GM19351 (cell line): ENCODE measurements at regions not wholly inside any gene's neighbourhood (a gene's known extent, or its start where the extent isn't known, plus 50 kb on each side); places are given as distances from the start of the nearest gene placed in this dataset.
"Not testable (repeated sequence)": the region's sequence is repeated elsewhere in the genome, so short reads cannot be mapped to it uniquely, and the experiment has no call there.

ENCODE experiments used
- ATAC-seq: cut with Tn5 transposase; IDR thresholded peaks from one replicate; pipeline ENCODE4 v1.9.1; 2021; ENCODE audit warnings: mild to moderate bottlenecking, moderate library complexity; ENCODE audit not compliant: unreplicated experiment

DNA sequence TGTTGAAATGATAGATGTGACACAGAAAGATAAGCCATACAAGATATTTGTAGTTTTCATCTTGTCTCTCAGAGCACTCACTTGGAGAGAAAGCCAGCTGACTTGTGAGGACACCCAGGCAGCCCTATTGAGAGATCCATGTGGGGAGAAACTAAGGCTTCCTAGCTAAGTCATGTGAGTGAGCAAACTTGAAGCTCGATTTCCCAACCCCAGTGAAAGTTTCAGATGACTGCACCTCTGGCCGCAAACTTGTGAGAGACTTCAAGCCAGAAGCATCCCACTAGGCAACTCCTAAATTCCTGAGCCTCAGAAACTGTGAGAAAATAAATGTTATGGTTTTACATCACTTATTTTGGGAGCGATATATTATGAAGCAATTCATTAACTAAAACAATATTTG is 832.3 kb downstream of the LTN1 start:
- ATAC-seq, result no peak

DNA sequence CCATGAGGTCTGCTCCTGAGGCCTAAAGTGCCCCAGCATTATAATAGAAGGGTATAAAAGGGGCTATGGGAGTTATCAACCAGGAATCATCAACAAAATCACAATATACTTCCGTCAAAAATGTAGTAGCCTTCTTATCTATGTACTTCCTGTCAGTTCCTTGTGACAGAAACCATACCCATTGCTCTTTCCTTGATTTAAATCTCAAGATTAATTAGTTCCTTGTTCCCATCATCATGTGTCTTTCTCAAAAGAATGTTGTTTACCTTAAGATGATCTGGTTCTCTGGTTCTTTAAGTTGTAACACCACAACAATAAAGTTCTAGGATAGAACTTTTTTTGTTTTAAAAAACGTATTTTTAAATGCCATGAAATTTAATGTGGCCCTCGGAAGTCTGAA is 833.3 kb downstream of the LTN1 start:
- ATAC-seq, result no peak

DNA sequence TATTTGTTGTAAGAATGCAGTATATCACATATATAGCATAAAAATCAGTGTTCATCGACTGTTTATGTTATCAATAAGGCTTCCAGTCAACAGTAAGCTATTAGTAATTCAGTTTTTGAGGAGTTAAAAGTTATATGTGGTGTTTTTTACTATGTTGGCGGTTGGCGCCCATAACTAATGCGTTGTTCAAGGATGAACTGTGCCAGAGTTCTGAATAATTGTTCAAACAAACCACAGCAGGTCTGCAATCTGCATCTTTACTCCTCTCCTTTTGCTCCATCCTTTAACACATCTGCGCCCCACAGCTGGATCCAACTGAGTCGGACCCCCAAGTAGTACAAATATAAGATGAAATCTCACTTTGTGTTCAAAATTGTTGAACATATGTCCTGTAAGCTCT is 836.1 kb downstream of the LTN1 start:
- no peak for ATAC-seq

DNA sequence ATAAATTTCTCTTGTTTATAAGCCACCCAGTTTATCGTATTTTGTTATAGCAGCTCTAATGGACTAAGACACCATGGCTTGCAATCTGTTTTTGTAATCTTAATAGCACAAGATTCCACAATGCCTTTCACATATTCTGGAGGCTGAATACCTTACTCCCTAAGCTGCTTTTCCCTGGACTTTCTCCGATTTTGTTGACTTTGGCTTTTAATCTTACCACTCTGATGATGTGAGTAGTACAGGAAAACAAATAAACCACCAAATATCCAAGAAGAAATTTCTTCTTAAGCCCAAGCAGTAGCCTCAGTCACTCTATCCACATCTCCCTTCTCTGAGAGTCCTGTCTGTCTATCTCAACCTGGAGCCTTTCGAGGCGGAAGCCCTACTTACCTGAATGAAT is 838.6 kb downstream of the LTN1 start:
- ATAC-seq, result no peak

DNA sequence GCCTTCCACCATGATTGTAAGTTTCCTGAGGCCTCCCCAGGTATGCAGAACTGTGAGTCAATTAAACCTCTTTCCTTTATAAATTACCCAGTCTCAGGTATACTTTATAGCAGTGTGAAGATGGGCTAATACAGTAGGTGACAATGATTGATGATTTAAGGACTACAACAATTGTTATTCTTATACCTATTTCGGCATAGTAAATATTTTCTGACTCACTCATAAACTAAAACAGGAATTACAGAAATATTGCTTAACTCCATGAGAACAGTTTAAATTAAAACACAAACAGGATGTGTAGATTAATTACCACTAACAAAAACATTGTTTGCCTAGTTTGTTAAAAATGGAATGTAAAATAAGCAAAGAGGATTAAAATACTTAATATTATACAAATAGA is 839.9 kb downstream of the LTN1 start:
- ATAC-seq, result no peak

DNA sequence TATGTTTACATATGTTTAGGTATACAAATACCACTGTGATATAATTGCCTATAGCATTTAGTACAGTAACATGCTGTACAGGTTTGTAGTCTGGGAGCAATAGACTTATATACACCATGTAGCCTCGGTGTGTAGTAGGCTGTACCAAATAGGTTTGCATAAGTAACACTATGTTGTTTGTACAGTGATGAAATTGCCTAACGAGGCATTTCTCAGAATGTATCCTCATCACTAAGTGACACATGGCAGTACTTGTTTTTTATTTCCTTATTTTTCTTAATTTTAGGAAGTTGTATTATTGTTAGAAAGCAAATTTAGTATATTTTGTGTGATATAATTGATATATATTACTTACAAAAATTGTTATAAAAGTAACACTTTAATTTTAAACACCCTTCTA is 840.9 kb downstream of the LTN1 start:
- ATAC-seq, result no peak

DNA sequence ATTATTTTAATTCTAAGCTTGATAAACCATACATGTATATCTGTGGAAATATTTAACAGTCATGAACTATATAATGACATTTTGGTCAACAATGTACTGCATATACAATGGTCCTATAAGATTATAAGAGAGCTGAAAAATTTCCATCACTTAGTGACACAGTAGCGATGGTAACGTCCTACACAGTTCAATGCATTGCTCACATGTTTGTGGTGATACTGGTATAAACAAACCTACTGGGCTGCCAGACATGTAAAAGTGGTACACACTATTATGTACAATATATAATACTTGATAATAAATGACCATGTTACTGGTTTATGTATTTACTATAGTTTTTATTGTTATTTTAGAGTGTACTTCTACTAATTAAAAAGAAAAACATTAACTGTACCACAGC is 841.9 kb downstream of the LTN1 start:
- no peak for ATAC-seq

DNA sequence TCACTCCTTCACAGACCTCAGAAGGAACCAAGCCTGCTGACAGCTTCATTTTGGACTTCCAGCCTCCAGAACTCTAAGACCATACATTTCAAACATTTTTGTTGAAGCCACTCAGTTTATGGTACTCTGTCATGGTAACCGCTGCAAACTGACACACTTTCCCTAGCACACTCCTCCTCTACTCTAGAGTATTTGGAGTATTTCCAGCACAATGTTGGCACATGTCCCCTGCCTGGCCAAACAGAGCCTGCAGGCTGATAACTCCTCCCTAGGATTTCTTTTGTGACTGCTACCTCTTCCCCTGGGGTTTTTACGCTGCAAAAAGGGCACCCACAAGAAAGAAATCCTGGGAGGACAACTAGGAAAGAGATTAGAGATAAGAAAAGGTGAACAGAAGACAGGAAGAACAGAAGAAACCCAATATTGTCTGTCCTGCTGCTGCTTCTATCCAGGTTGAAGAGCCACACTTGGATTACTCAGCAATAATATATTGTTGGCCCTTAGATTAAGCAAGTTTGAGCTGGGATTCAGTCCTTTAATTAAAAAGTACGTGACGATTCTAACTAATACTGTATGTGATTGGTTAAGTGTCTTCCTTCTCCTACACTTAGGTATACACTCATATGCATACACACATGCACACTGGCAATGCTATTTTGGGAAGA is 844.1 kb downstream of the LTN1 start:
- no peak for ATAC-seq

DNA sequence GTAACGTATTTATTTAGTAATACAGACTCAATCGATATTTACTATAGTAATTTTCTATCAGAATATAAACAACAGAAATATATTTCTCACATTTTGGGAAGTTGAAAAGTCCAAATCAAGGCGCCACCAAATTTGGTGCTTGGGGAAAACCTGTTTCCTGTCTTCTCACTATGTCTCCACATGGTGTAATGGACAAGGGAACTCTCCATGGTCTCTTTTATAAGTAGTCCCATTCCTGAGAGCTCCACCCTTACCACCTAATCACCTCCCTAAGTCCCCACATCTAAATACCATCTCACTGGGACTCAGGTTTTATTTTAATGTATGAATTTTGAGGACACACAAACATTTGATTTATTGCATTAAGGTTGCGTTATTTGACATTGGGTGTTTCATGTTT is 848.0 kb downstream of the LTN1 start:
- no peak for ATAC-seq

DNA sequence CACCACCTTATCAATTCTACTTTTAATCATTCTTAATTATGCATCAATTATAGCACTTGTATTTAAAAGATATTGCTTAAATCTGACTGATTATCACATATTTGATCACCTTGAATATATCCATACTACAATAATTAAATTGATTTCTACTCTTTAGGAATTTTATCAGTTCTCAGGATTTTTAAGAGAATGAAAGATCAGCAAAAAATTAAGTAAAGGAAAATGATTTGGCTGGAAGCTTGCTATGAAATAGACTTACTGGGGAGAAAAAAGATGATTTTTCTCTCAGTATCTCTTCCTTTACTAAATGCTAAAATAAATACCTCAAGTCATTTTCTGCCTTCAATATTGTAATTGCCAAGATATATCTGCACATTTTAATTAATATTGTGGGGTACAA is 848.6 kb downstream of the LTN1 start:
- ATAC-seq, result no peak

DNA sequence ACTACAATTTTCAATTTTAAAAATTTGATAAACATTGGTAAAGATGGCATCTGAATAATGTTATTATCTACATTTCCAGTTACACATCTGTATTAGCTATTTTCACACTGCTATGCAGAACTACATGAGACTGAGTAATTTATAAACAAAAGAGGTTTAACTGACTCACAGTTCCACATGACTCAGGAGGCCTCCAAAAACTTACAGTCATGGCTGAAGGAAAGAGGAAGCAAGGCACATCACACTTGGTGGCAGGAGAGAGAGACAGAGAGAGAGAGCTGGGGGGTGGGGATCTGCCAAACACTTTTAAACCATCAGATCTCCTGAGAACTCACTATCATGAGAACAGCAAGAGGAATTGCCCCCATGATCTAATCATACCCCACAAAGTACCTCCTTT is 850.0 kb downstream of the LTN1 start:
- ATAC-seq, result no peak

DNA sequence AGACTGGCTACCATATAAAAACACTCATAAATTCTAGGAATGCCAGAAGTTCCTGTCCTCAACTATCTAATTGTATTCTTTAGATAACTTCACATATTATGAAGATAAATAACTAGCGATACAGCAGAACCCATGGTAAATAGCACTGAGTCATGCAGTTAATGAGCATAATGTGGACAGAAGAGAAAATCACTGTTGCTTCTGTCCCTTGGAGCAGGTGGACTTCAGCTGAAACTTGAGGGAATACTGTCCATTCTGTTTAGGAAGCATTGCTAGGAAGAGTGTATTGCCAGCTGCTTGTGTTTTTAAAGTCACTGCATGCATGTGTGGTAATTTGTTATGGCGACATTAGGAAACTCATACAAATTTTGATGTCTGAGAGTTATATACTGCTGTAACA is 854.4 kb downstream of the LTN1 start:
- ATAC-seq, result no peak

DNA sequence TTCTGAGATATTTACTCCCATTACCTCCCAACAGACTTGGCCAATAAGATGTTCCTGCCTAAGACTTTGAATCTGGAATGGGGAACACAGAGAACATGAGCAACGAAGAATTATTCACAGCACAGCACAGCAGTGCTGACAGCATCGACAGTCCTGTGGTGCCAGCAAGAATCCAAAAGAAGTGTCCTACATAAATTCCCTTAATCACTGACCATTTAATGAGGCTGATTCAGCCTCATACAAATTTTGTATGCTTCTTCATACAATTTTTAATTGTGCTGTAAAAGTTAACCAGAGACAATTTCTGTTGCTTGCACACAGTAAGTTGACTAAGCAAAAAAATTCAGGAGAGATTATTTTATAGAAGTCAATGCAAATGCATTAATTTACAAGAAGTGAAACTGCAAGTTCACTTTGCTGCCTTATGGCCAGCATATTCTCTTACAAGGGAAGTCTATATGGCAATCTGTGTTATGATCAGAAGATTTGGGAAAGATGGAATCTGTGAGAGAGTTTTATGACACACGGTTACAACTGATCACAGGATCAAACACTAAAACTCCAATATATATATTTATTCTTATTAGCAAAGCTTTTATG is 855.9 kb downstream of the LTN1 start:
- ATAC-seq, result no peak

DNA sequence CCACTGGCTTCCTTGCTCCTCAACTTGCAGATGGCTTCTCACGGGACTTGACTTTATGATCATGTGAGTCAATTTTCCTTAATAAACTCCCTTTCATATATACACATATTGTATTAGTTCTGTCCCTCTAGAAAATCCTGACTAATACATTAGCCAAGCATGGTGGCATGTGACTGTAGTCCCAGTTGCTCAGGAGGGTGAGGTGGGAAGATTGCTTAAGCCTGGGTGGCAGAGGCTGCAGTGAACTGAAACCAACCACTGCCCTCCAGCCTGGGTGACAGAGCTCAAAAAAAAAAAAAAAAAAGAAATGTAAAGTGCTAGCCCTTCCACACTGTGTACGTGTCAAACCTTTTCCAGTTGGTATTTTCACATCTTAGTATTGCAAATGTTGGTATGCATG is 857.0 kb downstream of the LTN1 start:
- ATAC-seq, result no peak

DNA sequence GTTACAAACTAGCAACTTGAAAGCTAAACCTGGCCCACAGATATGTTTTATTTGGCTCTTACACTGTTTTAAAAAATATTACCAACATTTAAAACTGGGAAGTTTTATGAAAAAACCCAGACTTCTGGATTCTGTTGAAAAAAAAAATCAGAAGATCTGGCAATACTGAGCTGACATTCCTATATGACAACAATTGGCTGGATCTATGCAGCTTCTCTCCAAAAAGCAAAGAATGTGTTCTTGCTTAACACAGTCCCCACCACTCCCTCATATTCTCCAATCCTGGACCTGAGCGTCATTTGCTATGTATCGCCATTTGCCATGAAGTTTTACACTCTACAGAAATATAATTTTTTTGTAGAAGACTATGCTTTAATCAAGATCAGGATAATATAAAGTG is 859.6 kb downstream of the LTN1 start:
- no peak for ATAC-seq

DNA sequence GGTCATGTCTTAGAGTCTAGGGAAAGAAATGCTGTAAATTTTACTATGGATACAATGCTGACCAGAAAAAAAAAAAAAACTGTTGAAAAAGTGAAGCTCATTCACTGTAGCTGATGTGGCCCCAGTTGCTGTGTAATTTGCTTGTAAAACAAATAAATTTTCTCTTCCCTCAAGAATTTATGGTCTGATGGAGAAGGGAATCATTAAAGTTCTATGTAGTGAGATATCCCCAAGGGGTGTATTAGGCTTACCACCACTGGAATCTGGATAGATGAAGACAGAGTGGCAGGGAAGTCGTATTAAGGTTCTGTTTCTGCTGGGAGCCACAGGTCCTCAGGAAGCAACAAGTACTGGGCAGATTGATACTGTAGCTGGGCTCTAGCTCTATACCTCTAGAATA is 860.0 kb downstream of the LTN1 start:
- ATAC-seq, result no peak

DNA sequence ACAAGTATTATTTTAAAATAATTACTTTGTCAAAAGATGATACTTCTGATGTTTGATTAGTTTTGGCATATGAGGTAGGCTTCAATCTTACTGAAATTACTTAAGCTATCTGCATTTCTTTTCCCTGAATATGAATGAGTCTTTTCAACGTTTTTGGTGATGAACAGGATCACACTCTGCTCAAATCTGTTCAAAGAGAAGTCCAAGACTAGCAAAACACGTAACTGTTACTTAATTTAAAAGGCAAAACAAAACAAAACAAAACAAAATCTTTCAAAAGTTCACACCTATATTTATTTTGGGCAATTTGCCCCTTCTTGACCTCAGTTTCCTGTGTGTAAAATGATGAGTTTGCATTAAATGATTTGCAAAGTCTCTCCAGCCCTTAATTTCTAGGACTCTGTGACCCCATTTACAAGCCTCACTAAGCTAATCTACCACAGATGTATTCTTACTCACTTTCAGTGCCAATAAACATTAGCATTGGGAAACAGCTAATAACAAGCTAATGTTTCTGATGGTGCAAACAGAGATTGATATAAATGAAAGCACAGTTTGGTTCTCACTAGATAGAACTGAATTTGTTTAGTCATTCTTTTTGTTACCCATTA is 865.4 kb downstream of the LTN1 start:
- ATAC-seq, result no peak

DNA sequence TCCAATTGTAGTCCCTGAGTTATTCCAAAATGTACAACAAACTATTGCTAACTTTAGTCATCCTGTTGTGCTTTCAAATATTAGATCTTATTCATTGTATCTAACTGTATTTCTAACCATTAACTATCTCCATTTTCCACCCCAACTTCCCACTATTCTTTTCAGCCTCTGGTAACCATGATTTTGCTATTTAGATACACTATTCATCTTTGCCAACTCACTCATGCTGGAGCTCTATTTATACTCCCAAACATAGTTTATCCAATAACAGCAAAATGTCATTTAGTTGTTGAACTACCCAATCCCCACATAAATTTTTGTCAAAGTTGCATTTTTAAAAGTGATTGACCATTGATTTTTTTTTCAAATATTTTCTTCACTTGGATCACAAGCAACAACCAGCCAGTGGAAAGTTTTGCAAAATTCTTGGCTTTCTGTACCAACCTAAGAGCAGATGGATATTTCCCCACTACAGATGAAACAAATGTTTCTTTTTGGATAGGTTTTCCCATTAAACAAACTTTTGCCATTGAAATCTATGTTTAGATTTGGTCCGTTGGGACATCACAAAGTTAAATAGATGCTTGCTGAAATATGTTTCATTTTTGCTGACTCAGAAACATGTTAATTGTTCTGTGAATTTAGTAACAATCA is 866.0 kb downstream of the LTN1 start:
- no peak for ATAC-seq

DNA sequence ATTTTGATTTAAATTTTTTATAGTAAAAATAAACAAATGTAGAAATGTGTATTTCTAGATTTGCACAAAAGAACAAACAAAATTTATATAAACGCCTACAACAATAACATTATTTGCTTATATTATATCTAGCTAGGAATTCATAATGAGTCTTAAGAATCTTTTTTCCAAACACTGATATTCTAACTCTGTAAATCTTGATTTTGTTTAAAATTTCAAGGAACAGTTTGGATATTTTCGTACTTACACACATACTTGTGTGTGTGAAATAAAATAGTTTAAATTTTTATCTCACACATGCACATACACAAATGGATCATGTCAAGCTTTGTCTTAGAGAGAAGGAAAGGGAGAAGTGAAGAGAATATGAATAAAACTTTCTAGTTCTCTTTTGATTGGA is 868.1 kb downstream of the LTN1 start:
- ATAC-seq, result no peak

DNA sequence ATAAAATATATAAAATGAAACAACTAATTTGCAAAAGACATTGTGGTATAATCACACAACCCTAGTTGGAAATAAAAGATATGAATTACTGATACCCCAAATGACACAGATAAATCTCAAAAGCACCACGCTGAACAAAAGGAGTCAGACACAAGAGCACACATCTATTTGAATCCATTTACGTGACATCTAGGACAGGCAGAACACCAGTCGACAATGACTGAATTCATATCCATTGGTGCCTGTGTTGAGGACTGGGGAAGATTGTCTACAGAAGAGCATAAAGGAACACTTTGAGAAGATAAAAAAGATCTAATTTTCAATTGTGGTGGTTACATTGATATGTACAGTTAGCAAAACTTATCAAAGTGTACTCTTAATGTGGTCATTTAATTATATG is 874.1 kb downstream of the LTN1 start:
- ATAC-seq, result no peak

DNA sequence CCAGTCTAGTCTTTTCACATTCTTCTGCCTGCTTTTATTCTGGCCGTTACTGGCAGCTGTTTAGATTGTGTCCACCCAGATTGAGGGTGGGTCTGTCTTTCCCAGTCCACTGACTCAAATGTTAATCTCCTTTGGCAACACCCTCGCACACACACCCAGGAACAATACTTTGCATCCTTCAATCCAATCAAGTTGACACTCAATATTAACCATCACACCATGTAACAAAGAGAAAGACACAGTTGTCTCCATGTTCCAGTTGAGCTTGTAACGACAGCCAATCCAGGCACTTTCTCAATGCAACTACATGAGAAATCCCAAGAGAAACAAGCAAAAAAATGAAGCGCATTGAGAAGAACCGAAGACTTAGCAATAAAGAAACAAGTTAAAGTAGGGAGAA is 877.7 kb downstream of the LTN1 start:
- ATAC-seq, result not testable (repeated sequence)

DNA sequence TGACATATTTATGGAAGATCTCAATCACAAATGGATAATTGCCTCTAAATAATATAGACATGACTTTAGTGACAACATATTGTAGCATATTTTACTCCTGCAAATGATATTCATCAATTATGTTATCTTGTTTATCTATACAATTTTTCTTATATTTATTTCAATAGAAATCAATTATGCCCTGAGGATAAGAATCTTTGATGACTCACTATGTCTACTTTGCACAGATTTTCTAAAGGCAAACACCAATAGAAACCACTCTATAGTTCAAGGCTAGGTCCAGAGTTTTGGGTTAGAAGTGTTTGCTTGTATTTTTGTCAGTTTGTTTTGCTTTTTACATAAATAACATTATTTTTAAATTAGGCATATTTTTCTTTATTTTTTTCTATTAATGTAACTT is 879.0 kb downstream of the LTN1 start:
- no peak for ATAC-seq
